HG02870 (cell line): ENCODE measurements at regions not wholly inside any gene's neighbourhood (a gene's known extent, or its start where the extent isn't known, plus 50 kb on each side); places are given as distances from the start of the nearest gene placed in this dataset.

Experiments
- ATAC-seq: cut with Tn5 transposase; IDR thresholded peaks from one replicate; pipeline ENCODE4 v1.9.1; 2021; ENCODE audit warnings: mild to moderate bottlenecking, moderate library complexity; ENCODE audit not compliant: unreplicated experiment

DNA sequence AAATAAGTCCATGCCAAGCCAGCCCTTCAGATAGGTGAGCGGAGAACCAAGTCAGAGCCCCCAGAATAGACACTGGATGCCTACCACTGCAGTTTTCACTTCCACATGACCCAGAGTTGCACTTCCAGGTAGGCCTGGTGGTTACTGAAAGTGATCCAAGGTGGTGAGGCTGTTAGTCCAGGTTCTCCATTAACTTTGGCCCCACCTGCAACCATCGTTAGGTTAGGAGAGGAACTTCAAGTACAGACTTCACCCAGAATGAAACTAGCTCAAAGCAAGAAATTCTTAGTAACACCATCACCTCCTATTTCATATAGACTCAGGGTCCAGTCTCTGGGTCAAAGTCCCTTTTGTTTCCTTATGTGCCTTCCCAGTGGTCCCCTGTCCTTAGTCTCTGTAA lies 293.1 kb upstream of the ID2 start:
- no peak for ATAC-seq

DNA sequence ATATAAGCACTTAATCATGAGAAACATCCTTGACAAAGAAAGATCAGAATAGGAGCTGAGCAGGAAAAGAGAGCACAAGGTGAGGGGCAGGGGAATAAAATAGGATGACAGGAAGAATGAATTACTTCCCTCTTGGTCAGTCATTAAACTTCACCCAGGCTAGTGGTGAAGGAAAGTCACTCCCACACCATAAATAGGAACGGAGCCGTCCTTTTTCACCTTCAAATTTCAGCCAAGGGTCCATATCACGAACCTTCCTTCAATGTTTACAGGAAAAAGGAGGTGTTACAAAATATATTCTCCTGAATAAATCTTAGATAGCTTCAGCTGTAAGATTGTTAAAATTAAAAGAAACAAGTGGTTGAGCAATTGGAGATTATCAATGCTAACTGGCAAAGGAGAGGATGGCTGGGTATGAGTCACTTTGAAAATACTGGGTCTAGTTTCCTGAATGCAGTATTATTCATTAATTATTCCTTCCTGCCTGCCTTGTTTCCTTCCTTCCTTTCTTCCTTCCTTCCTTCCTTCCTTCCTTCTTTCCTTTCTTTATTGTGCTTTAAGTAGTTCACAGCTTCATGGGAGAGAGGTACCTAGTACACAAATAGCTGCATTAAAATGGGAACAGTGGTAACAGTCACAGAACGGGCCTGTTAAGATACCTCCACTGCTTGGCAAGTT lies 292.3 kb upstream of the ID2 start:
- no peak for ATAC-seq

DNA sequence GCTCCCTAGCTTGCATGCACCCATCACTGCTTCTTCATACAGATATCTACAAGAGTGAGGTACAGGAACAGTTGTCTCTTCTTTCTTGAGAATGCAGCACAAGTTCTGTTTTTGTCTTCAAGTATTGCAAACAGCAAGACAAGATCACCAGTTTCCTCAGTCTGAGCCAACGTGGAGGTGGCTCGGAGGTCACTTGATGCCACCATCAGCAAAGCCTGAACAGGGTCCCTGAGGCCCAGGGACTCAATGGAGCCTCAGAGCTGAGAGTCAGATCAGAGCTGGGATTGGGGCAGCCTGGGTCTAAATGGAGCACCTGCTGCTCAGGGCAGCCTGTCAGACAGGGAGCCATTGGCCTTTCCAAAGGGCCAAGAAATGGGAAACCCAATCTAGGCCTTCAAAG lies 290.7 kb upstream of the ID2 start:
- ATAC-seq = no peak

DNA sequence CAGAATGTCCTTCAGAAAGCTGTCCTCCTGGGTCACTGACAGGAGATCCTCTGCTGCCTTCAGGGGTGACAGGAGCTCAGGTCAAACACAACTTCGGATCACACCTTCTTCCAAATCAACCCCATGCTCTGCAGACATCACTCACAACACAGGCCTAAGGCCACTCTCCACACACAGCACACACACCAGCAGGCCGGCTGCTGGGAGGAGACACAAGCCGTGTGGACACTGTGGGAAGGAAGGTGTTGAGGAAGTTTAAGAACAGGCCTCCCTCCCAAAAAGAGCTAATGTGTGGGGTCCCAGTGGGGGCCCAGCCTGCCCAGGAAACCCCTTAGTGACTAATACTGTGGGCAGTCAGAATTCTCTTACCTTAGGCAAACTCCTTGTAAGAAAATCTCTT lies 290.3 kb upstream of the ID2 start:
- ATAC-seq = no peak

DNA sequence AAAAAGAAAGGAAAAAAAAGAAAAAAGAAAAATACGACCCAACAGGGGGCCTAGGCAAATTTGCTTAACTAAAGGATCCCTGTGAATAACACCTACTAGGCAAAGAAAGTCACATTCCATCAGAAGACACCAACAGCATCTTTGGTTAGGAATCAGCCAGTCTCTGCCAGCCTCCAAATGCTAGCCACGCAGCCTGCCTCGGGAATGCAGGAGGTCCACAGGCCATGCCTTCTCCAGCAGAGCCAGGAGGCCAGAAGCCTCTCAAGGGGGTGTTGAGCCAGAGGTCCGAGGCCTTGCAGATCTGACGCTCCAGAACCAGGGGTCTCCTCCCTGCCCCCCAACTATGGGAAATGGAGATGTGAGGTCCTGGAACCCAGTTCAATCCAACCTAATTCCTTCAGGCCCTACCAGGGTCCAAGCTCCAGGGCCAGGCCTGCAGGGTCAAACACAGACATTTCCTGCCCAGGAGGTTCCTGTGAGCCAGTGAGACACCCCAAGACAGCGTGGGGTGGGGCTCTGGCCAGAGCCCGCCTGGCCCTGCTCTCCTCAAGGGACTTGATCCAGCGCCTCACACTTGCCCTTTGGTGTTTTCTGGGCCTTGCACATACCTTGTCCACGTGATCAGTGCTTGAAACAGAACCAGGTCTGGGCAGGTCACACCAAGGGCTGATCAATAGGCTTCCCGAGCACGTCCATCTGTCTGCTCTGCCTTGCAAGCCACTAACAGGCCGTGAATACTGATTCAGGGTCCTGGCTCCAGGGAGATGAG lies 289.6 kb upstream of the ID2 start:
- ATAC-seq = no peak

DNA sequence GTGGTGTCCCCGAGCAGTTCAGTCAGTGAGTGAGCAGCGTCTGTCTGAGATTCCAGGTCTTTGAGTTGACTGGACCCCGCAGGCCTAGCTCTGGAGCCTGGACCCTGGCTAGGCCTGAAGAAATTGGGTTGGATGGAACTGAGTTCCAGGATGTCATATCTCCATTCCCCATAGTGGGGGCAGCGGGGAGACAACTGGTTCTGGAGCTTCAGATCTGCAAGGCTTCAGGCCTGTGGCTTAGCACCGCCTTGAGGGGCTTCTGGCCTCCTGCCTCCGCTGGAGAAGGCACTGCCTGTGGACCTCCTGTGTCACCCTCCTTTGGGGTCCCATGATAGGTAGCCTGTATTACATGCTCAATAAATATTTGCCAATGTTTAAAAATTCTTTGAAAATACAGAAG lies 288.4 kb upstream of the ID2 start:
- ATAC-seq = no peak

DNA sequence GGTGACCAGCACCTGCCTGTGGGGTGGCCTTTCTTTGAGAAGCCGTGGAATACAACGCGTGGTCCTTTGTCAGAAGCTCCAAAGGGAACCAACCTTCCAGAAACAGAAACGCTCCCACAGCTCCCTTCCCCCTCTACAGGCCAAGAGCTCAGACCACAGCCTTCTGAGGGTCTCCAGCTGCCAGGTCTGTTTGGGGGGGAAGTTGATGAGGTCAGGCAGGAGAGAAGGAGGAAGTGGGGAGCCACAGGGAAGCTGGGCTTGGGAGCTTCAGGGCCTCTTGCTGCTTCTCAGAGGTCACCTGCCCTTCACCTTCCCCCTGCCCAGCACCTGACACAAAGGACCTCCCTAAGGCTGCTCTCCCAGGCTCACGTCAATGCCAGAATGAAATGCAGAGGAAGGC lies 287.7 kb upstream of the ID2 start:
- no peak for ATAC-seq

DNA sequence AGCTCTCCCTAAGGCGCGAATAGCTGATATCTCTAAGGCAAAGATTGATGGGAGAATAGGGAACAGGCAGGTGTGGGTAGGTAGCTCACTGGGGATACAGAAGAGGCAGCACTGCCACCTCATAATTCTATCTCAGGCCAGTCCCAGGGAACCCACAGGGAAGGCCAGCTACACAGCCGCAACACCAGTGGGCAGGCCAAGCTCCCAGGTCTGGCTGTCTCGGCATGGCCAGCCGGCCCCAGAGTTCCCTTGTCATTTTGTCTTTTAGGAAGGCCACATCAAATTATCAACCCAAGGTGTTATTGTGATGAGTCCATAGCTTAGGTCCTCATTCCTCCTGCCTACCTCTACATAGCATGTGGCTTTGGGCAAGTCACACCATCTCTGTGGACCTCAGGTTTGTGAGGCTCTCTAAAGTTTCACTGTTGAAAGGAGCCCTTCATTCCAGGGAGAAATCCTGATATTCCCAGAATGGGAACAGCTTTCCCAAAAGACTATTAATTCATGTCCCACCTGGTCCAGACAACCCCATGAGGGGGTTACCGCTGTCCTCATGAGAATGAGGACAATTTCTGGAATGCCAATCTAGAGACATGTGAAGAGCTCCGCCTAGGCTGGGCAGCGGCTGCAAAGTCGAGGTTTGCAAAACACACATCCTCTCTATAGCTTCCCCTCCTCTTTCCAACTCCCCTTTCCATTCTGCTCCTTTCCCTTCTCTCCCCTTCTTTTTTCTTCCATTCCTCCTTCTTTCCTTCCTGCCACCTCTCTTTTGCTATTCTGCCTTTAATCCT lies 287.1 kb upstream of the ID2 start:
- ATAC-seq = no peak

DNA sequence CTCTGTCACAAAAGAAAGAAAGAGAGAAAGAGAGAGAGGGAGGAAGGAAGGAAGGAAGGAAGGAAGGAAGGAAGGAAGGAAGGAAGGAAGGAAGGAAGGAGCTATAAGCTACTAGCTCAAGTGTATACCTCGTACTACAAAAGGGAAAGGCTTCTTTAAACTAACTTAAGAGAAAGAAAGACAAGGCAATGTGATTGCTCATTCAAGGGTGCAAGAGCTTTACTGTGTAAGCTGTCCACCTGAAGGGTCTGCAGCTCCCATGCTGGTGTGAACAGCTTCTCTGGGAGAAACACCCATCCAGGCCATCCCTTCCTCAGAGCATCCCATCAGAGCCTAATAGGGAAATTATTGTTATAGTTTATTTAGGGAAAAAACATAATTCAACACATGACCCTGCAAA lies 286.1 kb upstream of the ID2 start:
- ATAC-seq = no peak

DNA sequence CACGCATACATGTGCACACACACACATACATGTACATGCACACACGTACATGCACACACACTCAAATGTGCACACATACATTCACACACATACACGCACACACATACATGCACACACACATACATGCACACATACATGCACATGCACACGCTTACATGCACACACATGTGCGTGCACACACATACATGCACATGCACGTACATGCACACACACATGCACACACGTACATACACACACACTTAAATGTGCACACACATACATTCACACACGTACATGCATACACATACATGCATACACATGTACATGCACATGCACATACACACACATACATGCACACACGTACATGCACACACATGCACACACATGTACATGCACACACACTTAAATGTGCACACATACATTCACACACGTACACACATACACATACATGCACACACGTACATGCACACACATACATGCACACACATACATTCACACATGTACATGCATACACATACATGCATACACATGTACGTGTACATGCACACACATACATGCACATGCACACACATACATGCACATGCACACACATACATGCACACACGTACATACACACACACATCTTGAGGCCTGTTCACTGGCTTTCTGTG lies 283.7 kb upstream of the ID2 start:
- ATAC-seq = no peak

DNA sequence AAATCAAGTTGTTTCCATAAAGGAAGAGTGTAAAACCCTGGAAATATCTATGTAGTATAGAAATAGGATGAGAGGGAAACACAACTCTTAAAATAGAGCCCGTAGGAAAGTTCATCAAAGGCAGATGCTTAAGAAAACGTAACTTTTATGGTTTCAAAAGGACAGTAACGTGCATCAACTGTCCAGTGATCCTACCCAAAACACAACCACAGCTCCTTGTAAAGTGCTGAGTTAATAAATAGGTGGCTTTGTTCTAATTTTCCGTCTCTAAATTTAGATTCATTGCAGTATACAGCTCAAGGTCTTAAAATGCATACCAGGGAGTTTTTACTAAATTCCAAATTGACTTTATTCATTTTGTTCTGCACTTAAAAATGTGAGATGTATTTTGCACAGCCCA lies 282.1 kb upstream of the ID2 start:
- no peak for ATAC-seq

DNA sequence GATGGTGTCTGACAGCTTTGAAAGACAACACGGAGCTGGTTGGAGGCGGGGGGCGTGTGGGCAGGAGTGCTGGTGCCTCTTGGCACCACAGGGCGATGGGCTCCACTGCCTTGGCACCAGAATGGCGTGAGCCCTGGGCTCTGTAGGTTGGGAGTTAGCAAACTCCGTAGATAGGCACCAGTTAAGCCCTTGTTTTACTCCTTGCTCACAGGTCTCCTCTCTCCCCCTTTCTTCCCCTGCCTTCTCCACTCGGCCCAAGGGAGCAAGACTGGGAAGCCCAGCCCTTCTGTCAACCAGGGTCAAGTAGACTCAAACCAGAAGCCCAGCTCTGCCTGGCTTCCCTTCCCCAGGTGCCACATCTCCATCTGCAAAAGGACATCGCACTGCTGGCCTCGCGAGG lies 281.7 kb upstream of the ID2 start:
- no peak for ATAC-seq

DNA sequence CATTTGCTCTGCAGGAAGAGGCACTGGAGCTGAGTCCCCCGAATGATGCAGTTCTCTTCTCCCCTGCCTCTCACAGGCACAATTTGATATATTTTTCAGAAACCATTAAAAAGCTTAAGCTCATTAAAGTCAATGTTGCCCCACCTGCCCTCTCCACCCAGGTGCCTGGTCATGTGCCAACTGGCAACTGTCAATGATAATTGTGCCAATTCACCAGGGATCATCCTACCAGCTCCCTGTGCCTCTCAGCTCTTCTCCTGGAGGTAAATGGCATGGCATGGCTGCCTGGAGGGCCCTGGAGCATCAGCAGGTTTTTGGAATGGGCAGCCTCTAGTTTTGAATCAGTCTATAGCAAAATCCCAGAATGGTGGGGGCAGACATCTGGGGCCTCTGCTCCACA lies 279.6 kb upstream of the ID2 start:
- ATAC-seq = no peak

DNA sequence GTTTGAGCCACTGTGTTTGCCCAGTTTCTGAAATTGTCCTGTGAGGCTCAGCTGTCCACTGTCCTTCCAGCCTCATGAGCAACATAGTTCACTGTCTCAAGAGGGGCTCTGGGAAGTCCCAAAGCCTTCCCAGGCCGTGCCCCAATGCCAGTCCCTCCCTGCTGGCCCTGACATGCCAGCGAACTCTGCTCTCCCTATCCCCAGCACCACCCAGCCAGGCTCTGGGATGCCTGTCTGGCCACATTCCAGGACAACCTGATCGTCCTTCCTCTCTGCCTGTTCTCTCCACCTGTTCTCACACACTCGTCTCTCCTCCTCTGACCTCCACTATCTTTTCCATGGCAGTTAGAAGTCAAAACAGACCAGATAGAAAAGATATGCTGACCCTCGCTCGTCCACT lies 278.0 kb upstream of the ID2 start:
- ATAC-seq = no peak

DNA sequence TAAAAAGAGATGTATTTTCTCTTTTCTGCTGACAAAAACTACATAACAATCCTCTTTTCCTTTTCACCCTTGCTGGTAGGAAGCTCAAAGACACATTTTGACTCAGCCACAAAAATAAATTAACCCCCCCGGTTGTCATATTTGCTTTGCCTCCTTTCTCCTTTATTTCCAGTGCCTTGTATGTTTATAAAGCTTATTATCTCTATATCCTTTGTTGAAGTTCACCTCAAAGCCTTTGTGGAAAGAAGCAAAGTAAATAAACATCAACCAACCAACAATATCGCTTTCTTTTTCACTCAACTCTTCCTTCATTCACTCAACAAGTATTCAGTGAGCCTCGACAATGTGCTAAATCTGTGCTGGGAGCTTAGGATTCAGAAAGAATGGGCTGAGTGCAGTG lies 276.5 kb upstream of the ID2 start:
- ATAC-seq = no peak

DNA sequence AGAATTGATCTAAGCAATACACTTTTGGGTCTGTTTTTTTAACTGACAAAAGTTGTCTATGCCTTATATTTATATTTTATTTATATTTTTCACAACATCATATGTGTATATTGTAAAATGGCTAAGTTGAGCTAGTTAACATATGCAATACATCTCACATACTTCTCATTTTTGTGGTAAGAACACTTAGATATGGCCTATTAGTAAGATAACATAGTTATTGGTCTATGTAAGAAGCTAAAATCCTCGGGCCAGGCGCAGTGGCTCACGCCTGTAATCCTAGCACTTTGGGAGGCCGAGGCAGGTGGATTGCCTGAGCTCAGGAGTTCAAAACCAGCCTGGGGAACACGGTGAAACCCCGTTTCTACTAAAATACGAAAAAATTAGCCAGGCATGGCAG lies 275.6 kb upstream of the ID2 start:
- ATAC-seq = no peak

DNA sequence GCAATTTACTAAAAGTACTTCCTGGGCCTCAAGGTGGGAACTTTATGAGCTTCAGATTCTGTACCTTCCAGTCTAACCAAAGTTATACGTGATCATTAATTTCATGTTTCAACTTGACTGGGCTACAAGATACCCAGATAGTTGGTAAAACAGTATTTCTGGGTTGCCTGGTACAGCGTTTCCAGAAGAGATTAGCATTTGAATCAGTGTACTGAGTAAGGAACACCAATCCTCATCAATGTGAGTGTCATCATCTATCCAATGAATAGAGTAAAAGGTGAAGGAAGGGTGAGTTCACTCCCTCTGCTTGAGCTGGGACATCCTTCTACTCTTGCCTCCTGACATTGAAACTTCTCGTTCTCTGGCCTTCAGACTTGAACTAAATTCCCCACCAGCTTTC lies 274.5 kb upstream of the ID2 start:
- no peak for ATAC-seq

DNA sequence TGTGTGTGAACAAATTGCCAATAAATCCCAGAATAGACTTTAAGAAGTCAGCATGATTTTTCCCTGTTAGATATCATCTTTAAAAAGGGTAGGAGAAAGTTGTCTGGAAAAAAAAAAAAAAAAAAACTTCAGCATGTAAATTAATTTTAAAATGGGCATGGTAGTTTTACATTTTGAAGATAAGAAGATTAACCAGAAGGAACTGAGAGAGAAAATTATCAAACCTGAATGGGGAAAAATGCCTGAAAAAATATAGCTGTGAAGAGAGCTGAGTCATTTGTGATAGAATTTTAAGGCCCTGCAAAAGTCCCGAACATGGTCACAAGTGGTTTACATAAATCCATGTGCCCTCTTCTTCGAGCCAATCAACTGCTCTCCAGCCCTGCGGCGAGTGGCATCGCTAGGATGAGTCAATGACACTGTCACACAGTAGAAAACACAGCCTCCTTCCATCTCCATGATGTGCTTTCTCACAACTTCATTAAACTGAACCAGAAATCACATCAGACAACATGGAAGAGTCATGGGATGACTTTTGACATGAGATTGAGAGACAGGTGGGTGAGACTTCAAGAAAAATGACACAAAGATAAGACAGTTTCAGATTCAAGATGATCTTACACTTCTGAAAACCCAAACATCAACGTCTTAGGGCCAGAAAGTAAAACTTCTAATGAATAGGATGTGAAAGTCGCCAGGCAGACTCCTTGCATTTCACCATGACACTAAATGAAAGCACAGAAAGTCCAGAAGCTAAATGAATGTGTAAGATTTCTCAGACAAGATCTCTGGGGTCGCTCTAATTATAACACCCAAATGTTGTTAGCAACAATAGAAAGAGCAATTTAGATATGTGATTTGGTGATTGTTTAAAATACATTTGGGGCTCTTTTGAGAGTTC lies 273.0 kb upstream of the ID2 start:
- peak; percentile 90 for ATAC-seq

DNA sequence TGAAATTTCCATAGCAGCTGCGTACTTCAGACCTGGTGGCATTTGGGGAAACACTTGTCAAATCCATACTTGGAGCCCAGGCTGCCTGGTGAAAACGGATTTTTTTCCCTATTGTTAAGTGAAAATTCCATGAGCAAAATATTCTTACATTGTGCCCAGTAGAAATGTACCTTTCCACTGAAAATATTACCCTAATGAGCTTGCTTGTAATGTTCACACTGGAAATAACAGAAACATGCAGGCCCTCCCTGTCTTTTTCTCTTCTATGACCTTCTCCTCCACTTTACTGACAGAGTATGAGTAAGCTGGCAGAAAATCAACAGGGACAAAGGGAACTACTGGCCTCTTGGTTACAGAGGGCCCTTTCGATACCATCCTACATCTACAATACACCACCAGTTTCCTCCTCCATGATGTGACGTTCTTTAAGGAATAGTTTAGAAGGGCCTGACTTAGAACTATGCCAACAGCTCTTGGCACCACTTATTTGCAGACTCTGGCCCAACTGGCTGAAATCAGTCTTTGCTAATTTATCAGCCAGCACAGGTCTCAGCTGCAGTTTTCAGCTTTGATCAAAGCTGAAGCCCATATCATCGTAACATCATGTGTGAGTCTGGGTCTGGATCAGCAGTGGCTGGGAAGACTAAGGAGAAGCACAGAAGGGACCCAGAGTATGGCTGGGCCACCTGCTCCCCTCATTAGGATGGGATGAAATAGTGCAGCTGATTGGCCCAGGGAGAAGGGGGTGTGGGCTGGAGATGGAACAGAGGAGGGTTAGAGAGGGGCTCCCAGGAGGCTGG lies 272.2 kb upstream of the ID2 start:
- ATAC-seq = no peak

DNA sequence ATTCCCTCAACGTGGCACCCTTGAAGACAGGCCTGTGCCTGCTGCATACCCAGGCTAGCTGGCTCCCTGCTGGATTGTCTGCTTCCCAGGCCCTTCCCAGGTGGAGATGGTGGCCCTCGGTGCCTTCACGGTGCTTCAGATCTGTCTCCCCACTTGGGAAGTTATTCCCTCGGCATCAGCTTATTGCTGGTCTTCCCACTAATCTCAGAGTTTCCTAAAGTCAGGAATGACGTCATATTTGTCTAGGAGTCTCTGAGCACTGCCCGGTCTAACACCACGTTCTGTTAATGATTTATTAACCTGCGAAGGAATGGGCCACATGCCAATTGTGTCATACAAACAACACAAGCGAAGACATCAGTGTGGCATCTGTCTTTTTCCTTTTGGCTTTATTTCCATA lies 269.8 kb upstream of the ID2 start:
- no peak for ATAC-seq
